Embryonic facial prominence (tissue), 1 donor: ENCODE measurements at regions not wholly inside any gene's neighbourhood (a gene's known extent, or its start where the extent isn't known, plus 50 kb on each side); places are given as distances from the start of the nearest gene placed in this dataset.
A peak's percentile ranks its signal among the peaks of the same experiment; 100 is the strongest.

Source experiments
- DNase-seq: peaks from one replicate; pipeline ENCODE4 v3.0.0-alpha.2; 2016; ENCODE audit errors: extremely low spot score

DNA sequence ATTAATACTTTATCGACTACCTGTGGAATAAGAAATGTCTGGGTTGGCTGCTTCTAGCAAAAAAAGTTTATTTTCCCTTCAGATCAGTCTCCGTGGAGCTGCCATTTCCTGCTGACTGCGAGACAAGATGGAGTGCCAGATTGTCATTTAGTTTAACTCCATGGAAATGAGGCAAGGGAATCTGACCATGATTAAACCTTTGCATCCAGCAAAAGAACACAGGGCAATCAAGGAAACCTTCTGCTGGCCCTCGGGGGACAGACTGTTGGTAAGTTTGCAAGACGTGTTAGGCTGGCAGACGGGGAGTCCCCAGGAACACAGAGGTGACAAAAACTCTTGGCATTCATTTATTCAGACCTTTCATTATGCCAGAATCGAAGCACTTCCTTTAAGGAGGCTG lies 52.2 kb upstream of the SPACA1 start:
- DNase-seq, result no peak

DNA sequence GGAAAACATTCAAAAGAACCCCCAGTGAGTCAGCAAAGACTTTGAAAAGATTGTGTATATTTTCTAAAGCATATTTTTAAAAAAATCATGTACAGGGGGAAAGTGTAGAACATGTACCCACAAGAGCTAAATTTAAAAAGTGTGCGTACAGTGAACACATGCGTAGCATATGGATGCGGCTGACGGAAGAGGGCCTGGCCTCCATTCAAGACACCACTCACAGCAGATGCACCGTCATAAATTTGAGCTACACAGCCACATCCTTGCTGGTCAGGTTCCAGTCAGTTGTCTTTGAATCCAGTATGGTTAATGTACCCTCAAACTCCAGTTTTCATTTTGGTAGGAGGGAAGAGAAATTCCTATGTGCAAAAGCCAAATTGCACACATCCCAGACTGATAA lies 54.3 kb upstream of the SPACA1 start:
- no peak for DNase-seq

DNA sequence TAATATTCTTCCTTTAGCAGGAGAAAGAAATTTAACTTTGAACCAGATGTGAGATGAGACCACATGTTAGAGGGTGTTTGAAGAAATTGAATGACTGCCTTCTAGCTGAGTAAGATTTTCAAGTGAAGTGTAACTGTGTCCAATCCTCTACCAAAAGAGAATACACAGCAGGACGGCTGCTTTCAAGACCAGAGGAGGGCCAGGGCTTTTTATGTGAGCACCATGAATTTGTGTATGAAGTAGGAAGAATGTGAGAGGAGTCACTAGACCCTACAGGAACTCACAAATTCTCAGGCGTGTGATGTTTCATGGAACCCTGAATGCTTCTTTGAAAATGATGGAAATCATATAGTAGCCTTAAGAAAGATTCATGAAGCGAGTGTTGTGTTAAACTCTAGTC lies 56.8 kb upstream of the SPACA1 start:
- no peak for DNase-seq

DNA sequence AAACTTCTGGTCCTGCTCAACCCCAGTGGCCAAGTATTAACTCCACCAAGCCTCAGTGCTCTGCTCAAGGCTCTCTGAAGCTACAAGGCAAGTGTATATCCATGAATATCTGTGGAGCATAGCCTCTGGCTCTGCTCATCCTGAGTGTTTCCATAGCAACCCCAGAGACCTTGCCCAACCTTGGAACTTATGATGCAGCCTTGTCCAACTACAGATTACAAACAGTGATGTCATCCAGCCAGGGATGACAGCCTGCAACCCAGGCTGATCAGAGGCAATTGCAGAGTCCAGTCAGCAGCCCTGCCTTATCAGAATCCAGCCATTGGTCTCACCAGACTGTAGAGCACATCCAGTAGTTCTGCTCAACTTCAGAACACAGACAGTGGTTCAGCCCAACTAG lies 65.5 kb upstream of the SPACA1 start:
- no peak for DNase-seq

DNA sequence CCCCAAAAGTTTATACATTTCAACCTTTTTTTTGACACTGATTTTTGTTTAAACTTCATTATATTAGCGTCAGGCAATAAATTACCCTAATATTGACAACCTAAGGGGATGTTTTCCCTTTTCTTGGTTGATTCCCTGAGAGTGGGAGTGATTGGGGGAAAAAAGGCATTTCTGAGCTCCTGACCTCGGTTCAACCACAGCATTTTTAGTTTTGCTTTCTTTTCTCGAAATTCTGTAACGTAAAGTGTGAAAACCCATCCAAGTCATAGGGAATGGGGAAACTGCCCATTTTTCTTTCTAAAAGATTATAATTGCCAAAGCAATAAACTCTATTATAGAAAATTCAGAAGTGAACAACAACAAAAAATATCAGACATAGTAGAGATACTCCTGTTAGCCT lies 67.9 kb upstream of the SPACA1 start:
- DNase-seq, result no peak

DNA sequence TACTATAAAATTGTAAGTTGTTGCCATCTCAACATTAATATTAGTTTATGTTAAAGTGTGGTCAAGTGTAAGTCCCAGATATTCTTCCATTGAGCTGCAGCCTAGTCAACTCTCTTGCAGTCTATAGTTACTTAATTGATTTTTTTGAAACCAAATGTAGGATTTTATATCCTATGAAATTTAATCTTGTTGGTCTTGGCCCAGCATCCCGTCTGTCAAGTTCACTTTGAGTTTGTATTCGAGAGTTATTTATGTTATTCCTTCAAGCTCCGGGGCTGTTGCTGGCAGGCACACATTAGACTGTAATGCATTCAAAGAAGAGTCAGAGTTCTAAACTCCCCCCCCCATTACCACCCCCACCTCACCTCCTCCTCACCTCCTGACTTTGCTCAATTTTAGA lies 71.0 kb upstream of the SPACA1 start:
- no peak for DNase-seq

DNA sequence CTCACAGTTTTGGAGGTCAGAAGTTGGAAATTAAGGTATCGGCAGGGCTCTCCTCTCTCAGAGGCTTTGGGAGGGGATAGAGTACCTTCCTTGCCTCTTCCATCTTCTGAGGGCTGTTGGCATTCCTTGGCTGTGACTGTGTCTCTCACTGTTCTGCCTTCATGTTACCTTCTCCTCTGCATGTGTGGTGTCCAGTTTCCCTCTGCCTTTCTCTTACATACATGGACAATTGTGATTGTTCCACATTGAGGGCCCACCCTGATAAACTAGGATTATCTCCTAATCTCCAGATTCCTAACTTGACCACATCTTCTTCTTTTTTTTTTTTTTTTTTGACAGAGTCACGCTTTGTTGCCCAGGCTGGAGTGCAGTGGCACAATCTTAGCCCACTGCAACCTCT lies 72.1 kb upstream of the SPACA1 start:
- DNase-seq, result no peak

DNA sequence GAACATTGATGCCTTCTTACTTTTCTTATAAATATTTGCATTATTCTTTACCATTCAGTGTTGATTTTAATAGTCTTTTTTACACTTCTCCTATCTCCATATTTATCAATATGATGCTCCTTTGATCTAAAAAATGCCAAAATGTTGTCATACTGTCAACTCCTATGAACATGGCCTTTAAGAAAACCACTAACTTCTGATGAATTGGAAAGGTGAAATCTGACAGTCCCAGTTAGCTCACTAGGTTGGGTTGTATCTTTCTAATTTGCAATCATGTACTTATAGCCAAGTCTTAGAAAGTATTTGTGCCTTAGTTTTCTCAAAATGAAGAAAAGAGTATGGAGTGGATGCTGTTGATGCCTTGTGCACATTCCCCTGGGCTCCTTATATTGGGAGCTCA lies 75.4 kb upstream of the SPACA1 start:
- DNase-seq, result no peak

DNA sequence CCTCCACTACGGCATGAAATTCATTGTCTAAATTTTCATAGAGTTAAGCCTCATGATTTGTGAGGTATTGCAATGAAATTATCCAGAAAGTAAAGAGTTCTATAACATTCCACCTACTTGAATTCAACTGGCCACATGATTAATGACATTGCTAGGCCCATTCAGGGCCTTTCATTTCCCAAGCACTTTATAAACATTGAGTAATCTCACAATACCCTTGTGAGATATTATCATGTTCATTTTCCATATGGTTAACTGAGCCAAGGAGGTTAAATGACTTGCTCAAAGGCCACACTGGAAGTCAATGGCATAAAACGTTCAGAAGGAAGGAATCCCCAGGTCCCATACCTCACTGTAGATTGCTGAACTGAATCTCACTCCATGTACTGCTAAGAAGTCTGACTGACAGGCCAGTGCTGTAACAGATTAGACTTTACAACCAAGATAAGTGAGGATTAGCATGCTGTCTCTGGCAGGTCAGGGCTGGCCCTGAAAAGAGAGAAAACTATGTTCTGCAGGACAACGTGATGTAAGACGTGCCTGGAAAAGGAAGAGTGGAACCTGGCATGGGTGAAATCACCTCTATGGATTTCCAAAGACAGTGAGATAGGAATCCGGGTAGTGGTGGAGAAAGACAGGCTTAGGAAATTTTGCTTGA lies 75.9 kb upstream of the SPACA1 start:
- DNase-seq, result no peak

DNA sequence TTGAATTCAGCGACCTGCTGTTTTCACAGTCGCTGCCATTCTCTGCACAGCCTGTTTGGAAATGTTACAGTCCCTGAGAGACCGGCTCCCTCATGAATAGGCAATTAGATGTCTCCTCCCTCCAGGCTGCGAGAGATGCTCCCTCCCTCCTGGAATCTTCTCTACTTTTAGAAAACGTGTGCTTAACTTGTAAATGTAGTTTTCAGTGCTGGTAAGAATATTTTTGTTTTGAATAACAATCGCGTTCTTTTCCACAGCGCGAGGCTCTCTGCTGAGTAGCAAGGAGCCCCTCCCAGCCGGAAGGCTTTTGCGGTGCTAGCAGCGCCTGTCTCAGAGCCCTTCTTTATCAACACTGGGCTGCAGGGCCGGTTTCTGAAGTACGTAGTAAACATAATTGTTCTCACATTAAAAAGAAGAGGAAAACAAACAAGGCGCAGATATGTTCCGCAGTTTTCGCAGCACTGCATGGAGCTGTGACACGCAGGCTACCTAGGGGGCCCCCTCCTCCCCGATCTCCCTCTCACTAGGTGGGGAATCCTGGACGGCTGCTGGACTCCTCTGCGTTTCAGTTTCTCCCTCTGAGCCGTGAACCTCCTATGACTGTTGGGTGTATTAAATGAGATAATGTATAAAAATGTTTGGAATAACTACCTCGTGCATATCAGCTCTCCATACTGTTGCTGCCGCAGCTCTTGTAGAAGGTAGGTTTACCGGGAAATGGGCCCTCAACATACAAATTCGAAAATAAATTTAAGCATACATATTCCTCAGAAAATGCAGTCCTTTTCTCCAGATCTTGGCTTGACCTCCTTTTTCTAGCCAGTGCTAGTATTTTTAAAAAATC lies 79.0 kb upstream of the SPACA1 start:
- peak; percentile 27 for DNase-seq

DNA sequence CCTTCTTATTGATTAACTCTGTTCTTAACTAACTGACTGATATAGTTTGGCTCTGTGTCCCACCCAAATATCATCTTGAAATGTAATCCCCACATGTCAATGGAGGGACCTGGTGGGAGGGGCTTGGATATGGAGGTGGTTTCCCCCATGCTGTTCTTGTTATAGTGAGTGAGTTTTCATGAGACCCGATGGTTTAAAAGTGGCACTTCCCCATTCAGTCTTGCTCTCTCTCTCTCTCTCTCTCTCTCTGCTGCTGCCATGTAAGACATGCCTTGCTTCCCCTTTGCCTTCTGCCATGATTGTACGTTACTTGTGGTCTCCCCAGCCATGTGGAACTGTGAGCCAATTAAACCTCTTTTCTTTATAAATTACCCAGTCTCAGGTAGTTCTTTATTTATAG lies 81.8 kb upstream of the SPACA1 start:
- DNase-seq, result no peak

DNA sequence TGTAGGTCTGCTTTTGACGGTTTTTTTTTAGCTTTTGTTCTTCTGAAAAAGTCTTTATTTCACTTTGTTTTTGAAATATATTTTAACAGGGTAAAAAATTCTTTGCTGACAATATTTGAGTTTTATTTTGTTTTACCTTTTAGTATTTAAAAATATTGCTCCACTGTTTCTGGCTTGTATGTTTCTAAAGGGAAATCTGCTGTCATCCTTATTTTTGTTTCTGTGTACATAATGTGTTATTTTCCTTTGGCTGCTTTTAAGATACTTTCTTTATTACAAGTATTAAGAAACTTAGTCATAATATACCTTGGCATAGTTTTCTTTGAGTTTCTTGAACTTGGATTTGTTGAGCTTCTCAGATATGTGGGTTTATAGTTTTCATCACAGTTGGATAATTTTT lies 88.6 kb upstream of the SPACA1 start:
- DNase-seq, result no peak

DNA sequence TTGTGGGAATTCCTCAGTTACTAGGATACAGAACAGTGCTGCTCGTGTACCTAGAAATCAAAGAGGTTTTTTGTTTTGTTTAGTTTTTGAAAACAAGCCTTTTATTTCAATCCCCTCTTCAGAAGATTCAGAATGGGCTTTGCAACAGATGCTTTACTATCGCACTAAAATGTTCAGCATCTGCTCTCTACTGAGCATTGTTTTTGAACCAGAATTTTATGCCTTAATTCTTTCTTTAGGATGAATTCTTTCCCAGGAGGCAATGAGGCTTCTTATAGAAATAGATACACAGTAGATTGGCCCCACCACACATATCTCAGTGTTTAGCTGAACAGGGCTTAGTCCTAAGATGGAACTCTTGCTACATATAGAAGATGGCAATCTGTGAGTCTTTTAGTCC lies 95.9 kb upstream of the SPACA1 start:
- DNase-seq, result no peak

DNA sequence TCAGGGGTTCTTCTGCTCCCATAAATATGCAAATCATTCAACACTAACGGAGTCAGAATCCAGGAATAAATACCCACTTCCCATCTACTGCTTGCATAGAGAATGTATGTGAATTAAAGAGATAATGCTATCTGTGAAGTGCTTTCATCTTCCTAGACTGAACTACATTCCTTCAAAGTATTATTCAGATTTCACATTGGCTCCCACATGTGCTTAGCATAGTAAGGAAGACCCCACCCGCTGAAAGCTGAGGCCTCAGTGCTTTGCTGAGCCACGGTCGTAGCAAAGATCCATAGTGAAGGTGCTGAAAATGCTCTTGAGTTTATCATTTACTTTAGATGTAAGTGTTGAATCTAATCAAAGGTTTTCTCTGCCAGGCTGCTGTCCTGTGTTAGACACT lies 97.0 kb upstream of the SPACA1 start:
- no peak for DNase-seq

DNA sequence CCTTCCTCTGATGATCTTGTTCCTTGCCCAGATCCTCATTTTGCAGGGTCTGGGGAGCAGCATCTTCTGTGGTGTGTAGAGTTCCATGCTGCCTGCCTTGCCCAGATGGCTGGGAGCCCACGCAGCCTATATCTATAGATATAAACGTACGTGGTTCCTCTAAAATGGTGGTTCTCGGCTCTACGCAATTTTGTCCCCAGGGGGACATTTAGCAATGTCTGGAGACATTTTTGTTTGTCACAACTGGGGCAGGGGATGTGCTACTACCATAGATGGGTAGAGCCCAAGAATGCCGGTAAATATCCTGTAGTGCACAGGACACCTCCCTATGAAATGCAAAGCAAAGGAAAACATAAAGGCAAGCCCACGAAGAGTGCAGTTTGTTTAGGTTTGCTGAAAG lies 98.4 kb upstream of the SPACA1 start:
- DNase-seq, result no peak

DNA sequence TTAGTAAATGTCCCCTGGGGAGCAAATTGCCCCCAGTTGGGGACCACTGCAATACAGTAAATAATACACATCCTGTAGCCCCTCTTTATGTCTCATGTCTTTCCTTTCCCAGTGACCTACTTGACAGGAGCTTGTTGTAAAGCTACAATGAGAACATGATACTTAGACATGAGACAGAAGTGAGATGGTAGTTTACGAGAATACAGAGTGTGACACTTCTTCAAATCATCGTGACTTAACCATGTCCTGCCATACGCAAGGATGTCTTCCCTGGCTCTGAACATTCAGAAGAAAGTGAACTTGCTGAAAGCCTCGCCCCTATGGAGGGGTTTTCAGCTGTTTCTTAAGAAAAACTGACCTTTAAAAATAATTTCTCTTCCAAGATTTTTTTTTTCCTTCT lies 101.0 kb upstream of the SPACA1 start:
- DNase-seq, result no peak

DNA sequence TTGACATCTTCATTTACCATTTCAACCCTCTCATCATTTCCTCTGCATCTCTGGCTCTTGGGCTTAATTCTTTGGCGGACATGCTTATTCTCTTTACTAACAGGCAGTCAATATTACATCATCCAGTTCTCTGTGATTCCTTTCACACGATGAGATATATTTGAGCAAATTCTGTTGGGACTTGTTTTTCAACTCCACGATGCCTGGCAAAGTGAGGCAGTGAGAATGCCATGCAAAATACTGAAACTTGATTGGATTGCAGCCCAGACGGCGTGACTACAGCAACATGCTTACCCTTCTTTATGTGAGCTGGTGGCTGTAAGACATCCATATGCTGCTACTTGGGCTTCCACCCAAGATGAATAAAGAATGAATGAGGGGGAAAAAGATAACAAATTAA lies 101.7 kb upstream of the SPACA1 start:
- no peak for DNase-seq

DNA sequence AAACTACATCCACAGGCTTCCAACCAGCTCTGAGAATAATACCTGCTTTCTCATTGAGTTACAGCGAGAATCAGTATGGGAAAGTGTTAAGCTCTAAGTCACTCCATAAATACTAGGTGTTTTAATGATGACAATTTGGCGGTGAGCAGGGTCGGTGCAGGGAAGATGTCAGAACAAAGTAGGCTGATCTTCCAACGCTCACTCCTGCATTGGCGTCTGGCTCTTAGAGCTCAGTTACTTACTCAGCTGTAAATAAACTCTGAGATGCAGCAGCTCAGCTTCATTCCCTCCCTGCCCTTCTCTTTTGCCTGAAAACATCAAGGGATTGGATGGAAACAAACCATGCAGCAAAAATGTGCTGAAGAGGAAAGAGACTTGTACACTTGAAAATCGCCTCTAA lies 102.5 kb upstream of the SPACA1 start:
- no peak for DNase-seq

DNA sequence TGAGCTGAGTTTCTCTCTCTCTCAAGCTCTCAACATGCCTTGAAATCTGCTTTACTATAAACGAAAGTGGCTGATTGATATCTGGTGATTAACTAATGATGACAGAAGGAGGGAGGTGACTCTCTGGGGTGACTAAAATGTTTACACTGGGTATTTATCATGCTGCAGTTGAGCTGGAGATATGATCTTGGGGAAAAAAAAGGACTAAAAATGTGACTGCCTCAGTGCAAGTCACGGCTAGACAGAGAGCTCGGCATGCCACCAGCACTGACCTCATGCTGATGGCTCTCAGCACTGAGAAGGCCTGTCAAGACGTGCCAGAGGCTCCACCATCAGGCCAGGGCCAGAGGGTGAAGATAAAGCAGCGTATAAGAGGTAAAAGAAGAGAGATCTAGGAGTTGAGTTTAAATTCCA lies 103.1 kb upstream of the SPACA1 start:
- no peak for DNase-seq

DNA sequence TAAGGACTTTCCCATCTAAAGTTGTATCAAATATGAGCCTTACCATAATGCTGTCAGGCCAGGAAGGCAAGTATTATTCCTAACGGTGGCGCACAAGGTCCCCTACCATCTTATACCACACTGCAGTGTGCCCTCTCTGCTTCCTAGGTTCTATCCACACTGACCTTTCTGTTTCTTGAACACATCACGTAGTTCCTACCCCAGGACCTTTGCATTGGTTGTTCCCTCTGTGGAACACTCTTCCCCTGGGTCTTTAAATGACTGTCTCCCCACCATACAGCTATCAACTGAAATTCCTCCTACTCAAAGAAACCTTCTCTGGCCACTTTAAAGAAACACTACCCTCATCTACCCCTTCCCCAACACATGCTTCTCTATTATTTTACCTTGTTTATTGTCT lies 104.5 kb upstream of the SPACA1 start:
- DNase-seq, result no peak

DNA sequence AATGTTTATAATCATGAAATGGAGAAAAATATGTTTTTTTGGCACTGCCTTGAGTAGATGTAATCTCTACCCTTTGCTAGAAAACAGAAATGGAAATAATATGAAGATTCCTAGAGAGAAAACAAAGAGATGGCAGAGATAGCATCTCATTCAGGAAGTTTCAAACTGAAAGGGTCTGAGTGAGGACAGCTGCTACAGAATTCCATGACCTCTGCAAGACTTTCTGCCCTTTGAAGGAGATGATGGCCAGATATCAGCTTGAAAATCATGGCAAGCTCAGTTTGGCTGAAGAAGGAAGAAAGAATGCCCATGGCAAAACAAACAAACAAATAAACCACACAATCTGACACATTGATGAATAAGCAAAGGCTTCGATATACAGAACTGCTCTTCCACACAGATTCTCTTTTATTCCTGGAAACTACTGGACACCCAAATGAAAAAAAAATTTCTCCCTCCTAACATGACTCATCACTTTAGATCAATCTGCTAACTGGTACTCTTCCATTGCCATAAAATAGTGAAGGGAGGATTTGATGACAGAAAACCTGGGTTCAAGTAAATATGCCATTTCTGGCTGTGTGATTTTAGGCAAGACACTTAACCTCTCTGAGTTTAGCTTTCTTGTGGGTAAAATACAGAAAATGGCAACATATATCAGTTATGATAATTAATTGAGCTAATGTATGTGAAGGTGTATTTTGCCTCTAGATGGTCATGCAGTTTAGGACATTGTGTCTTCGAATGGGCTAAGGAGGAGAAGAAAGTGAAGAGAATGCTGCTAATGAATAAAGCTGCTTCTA lies 105.9 kb upstream of the SPACA1 start:
- no peak for DNase-seq

DNA sequence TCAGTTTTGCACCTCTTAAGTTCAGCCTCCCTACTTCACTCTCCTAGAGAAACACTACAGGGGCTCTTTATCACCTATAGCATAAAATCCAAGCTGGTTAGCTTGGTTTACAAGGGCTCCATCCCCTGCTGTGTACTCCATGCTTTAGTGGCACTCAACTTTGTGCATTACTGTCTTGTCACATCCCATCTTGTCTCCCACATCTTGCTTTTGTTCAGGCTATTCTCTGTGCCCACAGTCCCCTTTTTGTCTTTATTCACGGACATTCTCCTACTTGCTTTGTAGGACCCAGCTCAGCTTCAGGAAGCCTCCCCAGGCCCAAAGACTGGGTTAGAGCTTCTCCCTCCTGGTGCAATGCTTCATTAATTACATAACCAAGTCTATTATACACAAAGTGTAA lies 107.9 kb upstream of the SPACA1 start:
- DNase-seq, result no peak

DNA sequence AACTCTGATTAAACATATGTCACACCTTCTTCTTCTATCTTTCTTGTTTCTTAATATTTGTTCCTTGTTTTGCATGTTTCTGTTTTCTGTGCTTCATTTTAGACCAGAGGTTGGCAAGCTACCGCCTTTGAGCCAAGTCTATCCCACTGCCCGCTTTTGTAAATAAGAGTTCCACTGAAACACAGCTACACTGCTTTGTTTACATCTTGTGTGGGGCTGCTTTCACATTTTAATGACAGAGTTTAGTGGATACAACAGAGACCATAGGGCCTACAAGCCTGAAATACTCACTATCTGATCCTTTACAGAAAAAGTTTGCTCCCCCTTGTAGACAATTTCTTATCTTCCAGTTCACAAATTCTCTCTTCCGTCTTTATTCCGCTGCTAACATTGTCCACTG lies 109.4 kb upstream of the SPACA1 start:
- DNase-seq, result no peak
